ENCODE measurements at regions not wholly inside any gene's neighbourhood (a gene's known extent, or its start where the extent isn't known, plus 50 kb on each side); places are given as distances from the start of the nearest gene placed in this dataset.

GRCh38 chr18:44497757-44498490 is 182.8 kb upstream of the SETBP1 start:
- Mint-ChIP-seq H3K27ac (no peak overlapping the region), H3K4me1 (ENCODE audit: low read depth in 2 of 2) (peaks cover 0 to 6% of the 10 kb centered on the region in 2 donors), H3K4me3 (no peak overlapping the region), H3K36me3 (ENCODE audit: insufficient read depth) (no peaks in the 10 kb centered on the region), H3K9me3 (no peaks in the 10 kb centered on the region), H3K27me3 (peaks cover 0 to 6% of the 10 kb centered on the region in 2 donors)
- ATAC-seq (replicated peaks): no peak
- no peak for DNase-seq

- H3K4me3 Mint-ChIP-seq: no peak overlapping the region
- H3K27ac Mint-ChIP-seq: no peak overlapping the region
- H3K36me3 Mint-ChIP-seq (ENCODE audit: insufficient read depth): no peaks in the 10 kb centered on the region
- no peak for DNase-seq
- no peak for ATAC-seq (replicated peaks)
- peaks cover 0 to 6% of the 10 kb centered on the region in 2 donors for H3K4me1 Mint-ChIP-seq (ENCODE audit: low read depth in 2 of 2)
- no peaks in the 10 kb centered on the region for H3K9me3 Mint-ChIP-seq
- H3K27me3 Mint-ChIP-seq: no peaks in the 10 kb centered on the region
These were observed 179.7 kb upstream of the SETBP1 start for GRCh38 chr18:44500808-44501610.

GRCh38 chr18:44502221-44502620 is 178.5 kb upstream of the SETBP1 start:
- Mint-ChIP-seq H3K27ac (no peak overlapping the region), H3K36me3 (ENCODE audit: insufficient read depth) (no peaks in the 10 kb centered on the region), H3K27me3 (no peaks in the 10 kb centered on the region), H3K4me3 (no peak overlapping the region), H3K4me1 (ENCODE audit: low read depth in 2 of 2) (peaks cover 0 to 10% of the 10 kb centered on the region in 2 donors), H3K9me3 (no peaks in the 10 kb centered on the region)
- ATAC-seq (replicated peaks): no peak
- no peak for DNase-seq

- H3K4me1 Mint-ChIP-seq (ENCODE audit: low read depth in 2 of 2): peaks cover 0 to 10% of the 10 kb centered on the region in 2 donors
- no peaks in the 10 kb centered on the region for H3K9me3 Mint-ChIP-seq
- H3K27ac Mint-ChIP-seq: no peak overlapping the region
- ATAC-seq (replicated peaks) (no peak), DNase-seq (no peak)
- H3K4me3 Mint-ChIP-seq: no peak overlapping the region
- no peaks in the 10 kb centered on the region for H3K36me3 Mint-ChIP-seq (ENCODE audit: insufficient read depth)
- H3K27me3 Mint-ChIP-seq: no peaks in the 10 kb centered on the region
These were observed 177.9 kb upstream of the SETBP1 start for GRCh38 chr18:44502790-44503189.

GRCh38 chr18:44503854-44504253 is 176.8 kb upstream of the SETBP1 start:
- Mint-ChIP-seq H3K27me3 (no peaks in the 10 kb centered on the region), H3K36me3 (ENCODE audit: insufficient read depth) (no peaks in the 10 kb centered on the region), H3K27ac (no peak overlapping the region), H3K4me3 (no peak overlapping the region), H3K9me3 (no peaks in the 10 kb centered on the region), H3K4me1 (ENCODE audit: low read depth in 2 of 2) (peaks cover 0 to 10% of the 10 kb centered on the region in 2 donors)
- ATAC-seq (replicated peaks): no peak
- no peak for DNase-seq

GRCh38 chr18:44507729-44508325 is 172.9 kb upstream of the SETBP1 start:
- no peaks in the 10 kb centered on the region for H3K27me3 Mint-ChIP-seq
- no peak overlapping the region for H3K4me3 Mint-ChIP-seq
- no peak overlapping the region for H3K27ac Mint-ChIP-seq
- no peaks in the 10 kb centered on the region for H3K9me3 Mint-ChIP-seq
- DNase-seq (peak in 2 of 3 experiments; percentile 3), ATAC-seq (replicated peaks) (peak; percentile 72)
- H3K36me3 Mint-ChIP-seq (ENCODE audit: insufficient read depth): no peaks in the 10 kb centered on the region
- H3K4me1 Mint-ChIP-seq (ENCODE audit: low read depth in 2 of 2): peaks cover 0 to 4% of the 10 kb centered on the region in 2 donors

GRCh38 chr18:44508474-44508873 is 172.2 kb upstream of the SETBP1 start:
- H3K4me1 Mint-ChIP-seq (ENCODE audit: low read depth in 2 of 2): peaks cover 0 to 4% of the 10 kb centered on the region in 2 donors
- no peaks in the 10 kb centered on the region for H3K27me3 Mint-ChIP-seq
- H3K36me3 Mint-ChIP-seq (ENCODE audit: insufficient read depth): no peaks in the 10 kb centered on the region
- H3K4me3 Mint-ChIP-seq: no peak overlapping the region
- no peaks in the 10 kb centered on the region for H3K9me3 Mint-ChIP-seq
- ATAC-seq (replicated peaks) (peak; percentile 23), DNase-seq (no peak)
- no peak overlapping the region for H3K27ac Mint-ChIP-seq

- Mint-ChIP-seq H3K36me3 (ENCODE audit: insufficient read depth) (no peaks in the 10 kb centered on the region), H3K4me3 (no peak overlapping the region), H3K9me3 (no peaks in the 10 kb centered on the region), H3K4me1 (ENCODE audit: low read depth in 2 of 2) (peaks cover 0 to 4% of the 10 kb centered on the region in 2 donors), H3K27ac (no peak overlapping the region), H3K27me3 (no peaks in the 10 kb centered on the region)
- DNase-seq (no peak), ATAC-seq (replicated peaks) (no peak)
These were observed 171.6 kb upstream of the SETBP1 start for GRCh38 chr18:44509048-44509447.

GRCh38 chr18:44510390-44510789 is 170.3 kb upstream of the SETBP1 start:
- H3K27me3 Mint-ChIP-seq: no peaks in the 10 kb centered on the region
- H3K4me1 Mint-ChIP-seq (ENCODE audit: low read depth in 2 of 2): peaks cover 1 to 4% of the 10 kb centered on the region in 2 donors
- no peak for ATAC-seq (replicated peaks)
- DNase-seq: no peak
- no peak overlapping the region for H3K4me3 Mint-ChIP-seq
- H3K9me3 Mint-ChIP-seq: no peaks in the 10 kb centered on the region
- no peaks in the 10 kb centered on the region for H3K36me3 Mint-ChIP-seq (ENCODE audit: insufficient read depth)
- no peak overlapping the region for H3K27ac Mint-ChIP-seq

GRCh38 chr18:44513233-44513632 is 167.5 kb upstream of the SETBP1 start:
- H3K36me3 Mint-ChIP-seq (ENCODE audit: insufficient read depth): no peaks in the 10 kb centered on the region
- ATAC-seq (replicated peaks) (no peak), DNase-seq (no peak)
- H3K27me3 Mint-ChIP-seq: no peaks in the 10 kb centered on the region
- H3K4me1 Mint-ChIP-seq (ENCODE audit: low read depth in 2 of 2): peaks cover 0 to 1% of the 10 kb centered on the region in 2 donors
- no peaks in the 10 kb centered on the region for H3K9me3 Mint-ChIP-seq
- no peak overlapping the region for H3K4me3 Mint-ChIP-seq
- no peak overlapping the region for H3K27ac Mint-ChIP-seq

- H3K36me3 Mint-ChIP-seq (ENCODE audit: insufficient read depth): no peaks in the 10 kb centered on the region
- no peak for ATAC-seq (replicated peaks)
- no peaks in the 10 kb centered on the region for H3K27me3 Mint-ChIP-seq
- peaks cover 0 to 1% of the 10 kb centered on the region in 2 donors for H3K4me1 Mint-ChIP-seq (ENCODE audit: low read depth in 2 of 2)
- H3K4me3 Mint-ChIP-seq: no peak overlapping the region
- DNase-seq: no peak
- no peaks in the 10 kb centered on the region for H3K9me3 Mint-ChIP-seq
- H3K27ac Mint-ChIP-seq: no peak overlapping the region
These were observed 166.6 kb upstream of the SETBP1 start for GRCh38 chr18:44514106-44514505.

GRCh38 chr18:44514766-44515165 is 165.9 kb upstream of the SETBP1 start:
- Mint-ChIP-seq H3K4me3 (no peak overlapping the region), H3K4me1 (ENCODE audit: low read depth in 2 of 2) (peaks cover 0 to 1% of the 10 kb centered on the region in 2 donors), H3K36me3 (ENCODE audit: insufficient read depth) (no peaks in the 10 kb centered on the region), H3K9me3 (no peaks in the 10 kb centered on the region), H3K27ac (no peak overlapping the region), H3K27me3 (no peaks in the 10 kb centered on the region)
- DNase-seq: no peak
- no peak for ATAC-seq (replicated peaks)

GRCh38 chr18:44516450-44516849 is 164.2 kb upstream of the SETBP1 start:
- no peak overlapping the region for H3K27ac Mint-ChIP-seq
- no peaks in the 10 kb centered on the region for H3K27me3 Mint-ChIP-seq
- ATAC-seq (replicated peaks) (no peak), DNase-seq (no peak)
- no peak overlapping the region for H3K4me3 Mint-ChIP-seq
- no peaks in the 10 kb centered on the region for H3K9me3 Mint-ChIP-seq
- H3K4me1 Mint-ChIP-seq (ENCODE audit: low read depth in 2 of 2): peaks cover 0 to 1% of the 10 kb centered on the region in 2 donors
- no peaks in the 10 kb centered on the region for H3K36me3 Mint-ChIP-seq (ENCODE audit: insufficient read depth)
